T-helper 17 cell (primary cell): ENCODE measurements at regions not wholly inside any gene's neighbourhood (a gene's known extent, or its start where the extent isn't known, plus 50 kb on each side); places are given as distances from the start of the nearest gene placed in this dataset.
A peak's percentile ranks its signal among the peaks of the same experiment; 100 is the strongest.

ENCODE experiments used
- ATAC-seq: fragments of 150-1000 bp; cut with Tn5 transposase; 2 replicates; pipeline ENCODE4 v1.10.0; 2021; ENCODE audit warnings: mild to moderate bottlenecking, moderate library complexity
- DNase-seq, 3 donors: peaks; one replicate each; pipeline versions ENCODE4 v3.0.0 to v3.0.0-alpha.2; 2020 to 2021
- H3K9me3 ChIP-seq: one replicate; pipeline ENCODE4 v1.7.0; 2013; ENCODE audit warnings: low read length, mild to moderate bottlenecking; ENCODE audit not compliant: control insufficient read depth, poor library complexity, severe bottlenecking
- H3K27ac Mint-ChIP-seq: one replicate; pipeline ENCODE4 v1.8.0; 2022; ENCODE audit warnings: mild to moderate bottlenecking, moderate library complexity, mixed read lengths
- H3K27me3 Mint-ChIP-seq: one replicate; pipeline ENCODE4 v1.8.0; 2022; ENCODE audit warnings: mixed read lengths
- H3K36me3 Mint-ChIP-seq: one replicate; pipeline ENCODE4 v1.8.0; 2022; ENCODE audit warnings: low read depth, mixed read lengths
- H3K4me1 Mint-ChIP-seq: one replicate; pipeline ENCODE4 v1.8.0; 2022; ENCODE audit warnings: mild to moderate bottlenecking, mixed read lengths
- H3K4me3 Mint-ChIP-seq: one replicate; pipeline ENCODE4 v1.8.0; 2022; ENCODE audit warnings: mild to moderate bottlenecking, moderate library complexity, mixed read lengths

GRCh38 chr10:69684020-69684980 lies 54.3 kb downstream of the FAM241B start:
- H3K9me3 ChIP-seq: no peaks in the 10 kb centered on the region
- no peak for DNase-seq
- peaks cover 7% of the 10 kb centered on the region for H3K4me1 Mint-ChIP-seq
- peaks cover 76% of the 10 kb centered on the region for H3K27me3 Mint-ChIP-seq
- no peak overlapping the region for H3K4me3 Mint-ChIP-seq
- no peak for ATAC-seq
- H3K36me3 Mint-ChIP-seq: peaks cover 7% of the 10 kb centered on the region
- no peak overlapping the region for H3K27ac Mint-ChIP-seq

GRCh38 chr10:69684981-69685353 lies 54.9 kb downstream of the FAM241B start:
- no peak for DNase-seq
- no peaks in the 10 kb centered on the region for H3K9me3 ChIP-seq
- peaks cover 4% of the 10 kb centered on the region for H3K4me1 Mint-ChIP-seq
- no peak for ATAC-seq
- H3K4me3 Mint-ChIP-seq: no peak overlapping the region
- peaks cover 6% of the 10 kb centered on the region for H3K36me3 Mint-ChIP-seq
- H3K27me3 Mint-ChIP-seq: peaks cover 71% of the 10 kb centered on the region
- H3K27ac Mint-ChIP-seq: no peak overlapping the region

GRCh38 chr10:69685426-69685801 lies 55.4 kb downstream of the FAM241B start:
- Mint-ChIP-seq H3K36me3 (peaks cover 3% of the 10 kb centered on the region), H3K27me3 (peaks cover 66% of the 10 kb centered on the region), H3K4me1 (peaks cover 2% of the 10 kb centered on the region), H3K27ac (no peak overlapping the region), H3K4me3 (no peak overlapping the region)
- no peak for DNase-seq
- no peaks in the 10 kb centered on the region for H3K9me3 ChIP-seq
- no peak for ATAC-seq

GRCh38 chr10:69685802-69686585 lies 55.9 kb downstream of the FAM241B start:
- Mint-ChIP-seq H3K4me1 (peaks cover 2% of the 10 kb centered on the region), H3K36me3 (peaks cover 3% of the 10 kb centered on the region), H3K4me3 (no peak overlapping the region), H3K27ac (no peak overlapping the region), H3K27me3 (peaks cover 60% of the 10 kb centered on the region)
- DNase-seq (no peak), ATAC-seq (no peak)
- H3K9me3 ChIP-seq: no peaks in the 10 kb centered on the region

GRCh38 chr10:69686866-69687265 lies 56.8 kb downstream of the FAM241B start:
- H3K27ac Mint-ChIP-seq: no peak overlapping the region
- H3K4me1 Mint-ChIP-seq: peaks cover 2% of the 10 kb centered on the region
- H3K36me3 Mint-ChIP-seq: peaks cover 3% of the 10 kb centered on the region
- H3K27me3 Mint-ChIP-seq: peaks cover 52% of the 10 kb centered on the region
- no peak overlapping the region for H3K4me3 Mint-ChIP-seq
- no peaks in the 10 kb centered on the region for H3K9me3 ChIP-seq
- no peak for DNase-seq
- ATAC-seq: no peak

GRCh38 chr10:69687426-69687825 lies 57.4 kb downstream of the FAM241B start:
- peaks cover 3% of the 10 kb centered on the region for H3K36me3 Mint-ChIP-seq

GRCh38 chr10:69692267-69692666 lies 62.2 kb downstream of the FAM241B start:
- Mint-ChIP-seq H3K4me3 (no peak overlapping the region), H3K4me1 (no peaks in the 10 kb centered on the region), H3K36me3 (peaks cover 3% of the 10 kb centered on the region), H3K27me3 (peaks cover 24% of the 10 kb centered on the region), H3K27ac (no peak overlapping the region)
- no peak for ATAC-seq
- DNase-seq: no peak
- H3K9me3 ChIP-seq: no peaks in the 10 kb centered on the region

More at GRCh38 chr10:69687426-69687825, 57.4 kb downstream of the FAM241B start:
- Mint-ChIP-seq H3K27me3 (peaks cover 46% of the 10 kb centered on the region), H3K4me3 (no peak overlapping the region), H3K27ac (no peak overlapping the region), H3K4me1 (peaks cover 2% of the 10 kb centered on the region)
- DNase-seq: no peak
- ATAC-seq: no peak
- H3K9me3 ChIP-seq: no peaks in the 10 kb centered on the region

GRCh38 chr10:69692891-69693290 lies 62.8 kb downstream of the FAM241B start:
- no peak overlapping the region for H3K27ac Mint-ChIP-seq
- H3K4me3 Mint-ChIP-seq: no peak overlapping the region
- no peak for DNase-seq
- ATAC-seq: no peak
- H3K36me3 Mint-ChIP-seq: no peaks in the 10 kb centered on the region
- peaks cover 24% of the 10 kb centered on the region for H3K27me3 Mint-ChIP-seq
- H3K9me3 ChIP-seq: no peaks in the 10 kb centered on the region
- H3K4me1 Mint-ChIP-seq: no peaks in the 10 kb centered on the region

- H3K27me3 Mint-ChIP-seq: peaks cover 25% of the 10 kb centered on the region
- peaks cover 2% of the 10 kb centered on the region for H3K4me1 Mint-ChIP-seq
- no peak overlapping the region for H3K27ac Mint-ChIP-seq
- H3K9me3 ChIP-seq: no peaks in the 10 kb centered on the region
- DNase-seq: no peak
- H3K4me3 Mint-ChIP-seq: no peak overlapping the region
- ATAC-seq: no peak
- H3K36me3 Mint-ChIP-seq: no peaks in the 10 kb centered on the region
Observed at GRCh38 chr10:69693886-69694285, 63.8 kb downstream of the FAM241B start.

- no peak overlapping the region for H3K27ac Mint-ChIP-seq
- H3K4me1 Mint-ChIP-seq: peaks cover 2% of the 10 kb centered on the region
- H3K9me3 ChIP-seq: no peaks in the 10 kb centered on the region
- peaks cover 40% of the 10 kb centered on the region for H3K27me3 Mint-ChIP-seq
- H3K36me3 Mint-ChIP-seq: no peaks in the 10 kb centered on the region
- H3K4me3 Mint-ChIP-seq: no peak overlapping the region
- ATAC-seq (peak; percentile 32), DNase-seq (no peak)
Observed at GRCh38 chr10:69696073-69696731, 66.2 kb downstream of the FAM241B start.

GRCh38 chr10:69697006-69697405 lies 67.0 kb downstream of the FAM241B start:
- DNase-seq: no peak
- Mint-ChIP-seq H3K4me3 (no peak overlapping the region), H3K27ac (no peak overlapping the region), H3K27me3 (peaks cover 44% of the 10 kb centered on the region), H3K4me1 (peaks cover 2% of the 10 kb centered on the region), H3K36me3 (no peaks in the 10 kb centered on the region)
- ATAC-seq: no peak
- no peaks in the 10 kb centered on the region for H3K9me3 ChIP-seq

GRCh38 chr10:69703256-69703655 lies 73.2 kb downstream of the FAM241B start:
- H3K9me3 ChIP-seq: peaks cover 4% of the 10 kb centered on the region
- ATAC-seq: no peak
- peaks cover 71% of the 10 kb centered on the region for H3K27me3 Mint-ChIP-seq
- H3K27ac Mint-ChIP-seq: no peak overlapping the region
- H3K4me1 Mint-ChIP-seq: peaks cover 2% of the 10 kb centered on the region
- DNase-seq: no peak
- H3K4me3 Mint-ChIP-seq: no peak overlapping the region
- H3K36me3 Mint-ChIP-seq: no peaks in the 10 kb centered on the region
